IPS DF 4.7 (cell line): ENCODE measurements at regions not wholly inside any gene's neighbourhood (a gene's known extent, or its start where the extent isn't known, plus 50 kb on each side); places are given as distances from the start of the nearest gene placed in this dataset.
"Not testable (repeated sequence)": the region's sequence is repeated elsewhere in the genome, so short reads cannot be mapped to it uniquely, and the experiment has no call there.

Experiments used
- DNase-seq: peaks from one replicate; pipeline ENCODE4 v3.0.0-alpha.2; 2013; ENCODE audit warnings: low spot score; ENCODE audit errors: extremely low read depth

GRCh38 chrX:7522860-7523259, 320.1 kb upstream of the VCX start:
- DNase-seq = no peak

GRCh38 chrX:7515681-7516413, 327.1 kb upstream of the VCX start:
- no peak for DNase-seq

DNA sequence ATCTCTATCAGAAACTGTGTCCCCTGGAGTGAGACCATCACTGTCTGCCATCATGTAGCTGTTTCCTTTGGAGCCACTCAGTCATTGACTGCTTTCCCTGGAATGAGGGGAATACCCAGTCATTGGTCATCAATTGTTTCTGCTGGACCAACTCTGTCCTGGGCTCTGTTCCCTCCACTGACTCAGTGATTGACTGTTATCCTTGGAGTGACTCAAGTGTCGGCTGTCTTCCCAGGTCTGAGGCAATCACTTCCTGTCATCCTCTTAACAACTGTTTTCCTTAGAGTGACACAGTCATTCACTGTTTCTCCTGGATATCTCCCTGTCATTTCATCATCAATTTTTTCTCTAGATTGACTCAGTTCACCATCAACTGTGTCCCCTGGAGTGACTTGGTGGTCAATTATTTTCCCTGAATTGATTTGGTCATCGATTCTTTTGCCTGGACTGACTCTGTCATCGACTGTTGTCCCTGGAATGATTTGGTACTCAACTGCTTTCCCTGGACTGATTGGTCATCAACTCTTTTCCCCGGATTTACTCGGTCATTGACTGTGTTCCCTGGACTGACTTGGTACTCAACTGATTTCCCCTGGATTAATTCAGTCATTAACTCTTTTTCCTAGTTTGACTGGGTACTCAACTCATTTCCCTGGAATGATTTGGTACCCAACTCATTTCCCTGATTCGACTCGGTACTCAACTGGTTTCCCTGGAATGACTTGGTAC, 327.9 kb upstream of the VCX start:
- no peak for DNase-seq

GRCh38 chrX:7512845-7513244, 330.1 kb upstream of the VCX start:
- DNase-seq = no peak

- no peak for DNase-seq
Measured at GRCh38 chrX:7503251-7503650, 339.7 kb upstream of the VCX start.

DNA sequence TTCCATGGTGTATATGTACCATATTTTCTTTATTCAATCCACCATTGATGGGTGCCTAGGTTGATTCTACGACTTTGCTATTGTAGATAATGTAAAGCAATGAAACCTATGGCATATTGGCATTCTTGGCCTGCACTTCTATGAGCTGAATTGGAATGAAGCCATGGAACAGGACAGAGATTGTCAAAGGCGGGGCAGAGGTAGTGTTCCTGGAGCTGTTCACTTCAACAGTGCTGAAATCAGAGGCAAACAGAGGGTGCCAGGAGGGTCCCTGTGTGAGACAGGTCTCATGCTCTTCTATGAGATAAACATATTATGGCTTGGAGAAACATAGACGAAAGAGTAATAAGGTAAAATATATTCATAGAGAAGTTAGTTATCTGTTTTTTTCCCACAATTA, 342.6 kb upstream of the VCX start:
- no peak for DNase-seq

- no peak for DNase-seq
Measured at GRCh38 chrX:7486505-7486904, 338.6 kb upstream of the PUDP start.

DNA sequence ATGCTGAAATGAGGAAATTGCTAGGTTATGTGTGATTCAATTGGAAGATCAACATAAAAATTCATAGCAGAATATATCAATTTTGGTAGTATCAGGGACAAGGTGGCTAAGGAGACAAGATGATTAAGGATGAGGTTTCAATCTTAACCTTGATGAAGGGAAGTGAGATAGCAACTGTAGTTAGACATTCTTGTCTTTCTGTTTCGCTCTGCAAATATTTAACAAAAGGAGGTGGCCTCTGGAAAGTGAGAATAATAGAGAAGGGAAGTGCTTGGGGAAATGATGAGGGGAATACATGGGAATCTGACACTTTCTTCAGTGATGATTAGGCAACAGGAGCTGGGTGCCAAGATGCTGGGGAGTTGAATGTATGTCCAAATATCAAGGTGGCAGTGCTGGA, 337.1 kb upstream of the PUDP start:
- DNase-seq = no peak

- DNase-seq = no peak
Measured at GRCh38 chrX:7480721-7481120, 332.8 kb upstream of the PUDP start.

DNA sequence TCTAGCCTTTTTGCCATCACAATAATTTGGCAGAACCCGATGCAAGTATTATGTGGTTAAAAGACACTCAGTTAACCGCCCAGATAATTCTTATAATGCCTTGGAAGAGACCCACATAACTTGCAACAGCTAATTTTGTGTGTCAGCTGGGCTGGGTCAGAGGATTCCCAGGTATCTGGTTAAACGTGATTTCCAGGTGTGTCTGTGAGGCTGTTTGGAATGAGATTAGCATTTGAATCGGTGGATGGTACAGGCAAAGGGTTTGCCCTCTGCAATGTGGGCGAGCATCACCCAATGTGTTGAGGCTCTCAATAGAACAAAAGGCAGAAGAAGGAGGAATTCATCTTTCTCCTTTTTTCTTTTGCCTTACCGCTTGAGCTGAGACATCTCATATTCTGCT, 314.2 kb upstream of the PUDP start:
- DNase-seq = no peak

DNA sequence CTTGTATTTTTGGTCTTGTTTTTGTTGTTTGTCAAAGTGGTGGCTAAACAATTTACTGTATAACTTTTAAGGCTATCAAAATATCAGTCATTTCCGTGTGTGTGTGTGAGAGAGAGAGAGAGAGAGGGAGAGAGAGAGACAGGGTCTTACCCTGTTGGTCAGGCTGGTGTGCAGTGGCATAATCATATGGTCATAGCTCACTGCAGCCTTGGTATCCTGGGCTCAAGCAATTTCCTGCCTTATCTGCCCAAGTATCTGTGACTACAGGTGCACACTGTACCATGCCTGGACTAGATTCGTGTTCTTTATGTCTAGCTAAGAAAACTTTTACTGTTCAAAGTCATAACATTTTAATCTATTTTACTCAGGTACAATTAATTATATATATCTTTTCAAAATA, 313.1 kb upstream of the PUDP start:
- not testable (repeated sequence) for DNase-seq

DNA sequence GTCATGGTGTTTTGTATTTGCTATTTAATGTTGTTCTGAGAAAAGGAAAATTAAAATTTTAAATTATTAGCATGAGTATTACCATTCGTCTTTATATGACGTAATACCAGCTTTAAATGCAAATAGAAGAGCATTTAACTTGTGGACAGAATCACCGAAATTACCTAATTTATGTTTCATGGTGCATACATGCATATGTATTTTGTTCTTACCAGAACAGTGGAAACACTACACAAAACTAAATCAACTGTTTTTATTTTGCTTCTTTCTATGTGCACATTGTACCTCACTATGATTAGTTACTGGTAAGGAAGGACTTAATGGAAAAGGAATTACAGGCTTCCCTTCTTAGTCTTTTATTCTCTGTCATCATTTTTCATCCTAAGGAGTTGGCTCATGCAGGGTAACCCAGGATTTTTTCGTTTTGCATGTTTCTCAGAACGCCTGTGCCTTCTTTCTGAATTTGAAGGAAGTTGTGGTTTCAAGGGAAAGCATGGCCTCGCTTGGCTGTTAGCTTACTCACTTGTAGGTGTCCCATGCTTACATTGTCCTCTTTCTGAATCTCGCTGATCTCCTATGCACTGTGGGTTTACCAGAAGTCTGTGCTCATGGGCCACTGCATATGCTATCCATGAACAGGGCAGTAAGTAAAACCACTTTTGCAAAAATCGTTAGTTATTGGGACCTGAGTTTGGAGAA, 300.0 kb upstream of the PUDP start:
- DNase-seq = no peak

- DNase-seq = no peak
Measured at GRCh38 chrX:7446815-7447214, 298.9 kb upstream of the PUDP start.

- DNase-seq = no peak
Measured at GRCh38 chrX:7444967-7445366, 297.0 kb upstream of the PUDP start.

GRCh38 chrX:7441586-7441985, 293.6 kb upstream of the PUDP start:
- DNase-seq = no peak

- no peak for DNase-seq
Measured at GRCh38 chrX:7435822-7436221, 287.9 kb upstream of the PUDP start.

DNA sequence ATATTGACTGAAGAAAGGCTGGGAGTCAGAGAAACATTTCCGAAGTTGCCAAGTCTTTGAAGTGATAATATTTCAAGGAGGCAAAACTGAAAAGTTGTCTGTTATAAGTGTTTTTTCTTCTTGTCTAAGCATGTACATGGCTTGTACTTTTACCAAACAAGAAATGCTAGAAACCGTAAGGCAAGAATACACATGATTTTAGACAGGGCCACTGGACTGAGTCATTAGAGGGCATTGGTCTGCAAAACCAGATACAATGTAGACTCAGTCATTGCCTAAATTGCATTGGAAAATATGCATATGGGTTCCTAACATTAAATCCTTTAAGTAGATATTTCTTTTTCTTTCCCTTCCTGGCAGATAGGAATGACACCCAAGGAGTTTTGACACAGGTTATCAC, 284.9 kb upstream of the PUDP start:
- no peak for DNase-seq

GRCh38 chrX:7420717-7421116, 272.8 kb upstream of the PUDP start:
- no peak for DNase-seq

GRCh38 chrX:7414753-7415152, 266.8 kb upstream of the PUDP start:
- DNase-seq = no peak

DNA sequence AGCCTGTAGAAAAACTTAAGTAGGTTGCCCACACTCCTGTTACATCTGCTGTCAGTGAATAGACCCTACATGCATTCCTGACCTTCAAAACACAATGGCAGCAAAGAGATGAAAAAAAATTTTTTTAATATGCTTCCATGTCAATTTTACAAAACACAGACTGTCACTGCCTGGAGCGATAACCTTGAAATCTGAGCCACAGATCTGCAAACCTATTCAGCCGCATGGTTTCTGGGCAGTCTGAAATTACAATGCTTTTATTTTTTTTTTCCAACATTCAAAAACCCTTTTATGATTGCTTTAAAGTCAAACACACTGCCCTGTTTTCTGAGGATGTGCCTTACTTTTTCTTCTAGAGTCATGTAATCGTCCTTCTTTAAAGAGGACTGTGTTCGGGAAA, 264.9 kb upstream of the PUDP start:
- no peak for DNase-seq

GRCh38 chrX:7409866-7410265, 261.9 kb upstream of the PUDP start:
- no peak for DNase-seq

DNA sequence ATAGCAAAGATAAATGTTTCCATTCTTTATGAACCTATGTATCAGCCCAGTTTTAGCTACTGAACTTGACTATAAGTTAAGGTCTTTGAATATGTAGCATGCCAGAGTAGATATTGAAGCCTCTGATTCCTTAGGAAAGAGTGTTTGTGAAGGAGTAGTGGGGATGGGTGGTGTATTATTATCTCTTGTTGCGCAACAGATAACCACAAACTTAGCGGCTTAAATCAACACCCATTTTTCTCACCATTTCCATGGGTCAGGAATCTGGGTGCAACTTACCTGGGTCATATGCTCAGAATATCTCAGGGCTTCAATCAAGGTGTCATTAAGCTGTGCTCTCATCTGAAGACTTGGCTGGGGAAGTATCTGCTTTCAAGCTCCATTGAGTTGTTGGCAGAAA, 251.4 kb upstream of the PUDP start:
- no peak for DNase-seq

DNA sequence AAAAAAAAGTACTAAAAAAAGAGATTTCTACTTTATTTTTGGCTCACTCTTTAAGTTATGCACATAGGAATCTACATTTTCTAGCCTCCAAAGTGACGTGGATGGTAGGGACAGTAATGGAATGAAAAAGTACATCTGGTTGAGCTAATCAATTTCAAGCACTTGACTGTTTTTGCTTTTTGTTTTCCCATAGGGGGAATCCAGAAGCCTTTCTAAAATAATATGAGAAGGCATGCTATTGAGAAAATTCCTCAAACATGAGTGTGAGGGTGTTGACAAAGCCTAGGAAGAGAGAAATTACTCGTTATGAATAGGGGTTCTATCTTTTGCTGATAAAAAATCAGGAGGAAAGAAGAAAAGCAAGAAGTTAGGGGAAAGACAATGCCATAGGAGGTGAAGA, 242.5 kb upstream of the PUDP start:
- no peak for DNase-seq
